K562 (cell line): ENCODE measurements at regions not wholly inside any gene's neighbourhood (a gene's known extent, or its start where the extent isn't known, plus 50 kb on each side); places are given as distances from the start of the nearest gene placed in this dataset.

Experiments
- CEBPB ChIP-seq: fragments of 450-650 bp; IDR thresholded peaks from 2 replicates; pipeline ENCODE4 v1.6.1; 2016; ENCODE audit warnings: missing genetic modification characterization, missing compliant biosample characterization
- CUX1 ChIP-seq: fragments of 200-800 bp; sonication (Bioruptor generic); IDR thresholded peaks from 2 replicates; pipeline ENCODE4 v1.6.1; 2016; ENCODE audit warnings: missing genetic modification characterization, missing compliant biosample characterization
- ETS1 ChIP-seq: conservative IDR thresholded peaks from 2 replicates; pipeline ENCODE4 v1.6.1; 2011; ENCODE audit warnings: low read depth, mild to moderate bottlenecking, low read length; ENCODE audit not compliant: control insufficient read depth
- ETV5 ChIP-seq: sonication (generic); formaldehyde crosslinking; IDR thresholded peaks from 2 replicates; pipeline ENCODE4 v1.4.0; 2020; ENCODE audit warnings: low read depth, mild to moderate bottlenecking, missing genetic modification reagents
- FUS ChIP-seq: fragments of 200-400 bp; formaldehyde crosslinking; optimal IDR thresholded peaks from 2 replicates; pipeline ENCODE3; 2017; ENCODE audit warnings: low read depth, low read length
- LCOR ChIP-seq: sonication (generic); formaldehyde crosslinking; IDR thresholded peaks from 2 replicates; pipeline ENCODE4 v1.8.0; 2022; ENCODE audit warnings: mild to moderate bottlenecking, missing genetic modification reagents
- MYNN ChIP-seq, 2 experiments: sonication (generic); formaldehyde crosslinking in 1 of 2; IDR thresholded peaks; 2 replicates each; pipeline versions ENCODE4 v1.5.0 to v1.6.1; 2016 to 2020; ENCODE audit warnings: antibody characterized with exemption in 1 of 2, missing genetic modification reagents in 1 of 2
- NR4A1 ChIP-seq, 2 experiments: fragments of 250-450 bp in 1 of 2; fragments of 450-650 bp in 1 of 2; sonication (Bioruptor Pico) in 1 of 2; IDR thresholded peaks; 2 replicates each; pipeline versions ENCODE4 v1.4.0 to v1.6.1; 2016 to 2020; ENCODE audit warnings: mild to moderate bottlenecking in 2 of 2, missing compliant biosample characterization in 1 of 2, missing genetic modification characterization in 1 of 2, moderate library complexity in 1 of 2
- PPARD ChIP-seq: fragments of 250-450 bp; sonication (Bioruptor Pico); IDR thresholded peaks from 2 replicates; pipeline ENCODE4 v1.8.0; 2022; ENCODE audit warnings: inconsistent platforms, mild to moderate bottlenecking, moderate library complexity
- SMAD3 ChIP-seq: fragments of 450-650 bp; formaldehyde crosslinking; conservative IDR thresholded peaks from 2 replicates; pipeline ENCODE4 v1.4.0; 2020; ENCODE audit warnings: mild to moderate bottlenecking
- SMAD4 ChIP-seq: fragments of 250-450 bp; sonication (Bioruptor Pico); conservative IDR thresholded peaks from 2 replicates; pipeline ENCODE4 v1.8.0; 2021; ENCODE audit warnings: inconsistent platforms, mild to moderate bottlenecking, moderate library complexity
- SRF ChIP-seq, 2 experiments: fragments of 250-450, 450-650 bp in 1 of 2; sonication (Bioruptor Pico) in 1 of 2; sonication (generic) in 1 of 2; formaldehyde crosslinking; IDR thresholded peaks; 2 replicates each; pipeline versions ENCODE4 v1.5.0 to v1.5.1; 2020 to 2022; ENCODE audit warnings: mild to moderate bottlenecking in 1 of 2, missing genetic modification reagents in 1 of 2
- ZBTB7A ChIP-seq: IDR thresholded peaks from 2 replicates; pipeline ENCODE4 v1.6.1; 2011; ENCODE audit warnings: low read depth, mild to moderate bottlenecking, low read length, moderate library complexity, borderline replicate concordance; ENCODE audit not compliant: control insufficient read depth
- ZFP1 ChIP-seq: fragments of 450-650 bp; formaldehyde crosslinking; IDR thresholded peaks from 2 replicates; pipeline ENCODE4 v1.4.0; 2020; ENCODE audit warnings: mild to moderate bottlenecking, mixed read lengths
- ZNF384 ChIP-seq: IDR thresholded peaks from 2 replicates; pipeline ENCODE4 v1.6.1; 2012; ENCODE audit warnings: low read depth, low read length, improper control_type of control experiment
- ZNF766 ChIP-seq: fragments of 200-800 bp; sonication (Bioruptor generic); conservative IDR thresholded peaks from 2 replicates; pipeline ENCODE4 v1.6.1; 2016; ENCODE audit warnings: missing genetic modification characterization, missing compliant biosample characterization
- TF ChIP-seq, protein P1 (sequence below), 3 experiments: fragments of 200-800 bp in 1 of 3; fragments of 250-450 bp in 1 of 3; fragments of 450-650 bp in 1 of 3; sonication (Bioruptor Pico) in 1 of 3; sonication (Bioruptor generic) in 1 of 3; formaldehyde crosslinking in 1 of 3; IDR thresholded peaks; 2 replicates each; pipeline versions ENCODE4 v1.6.1 to v1.8.0; 2016 to 2022; ENCODE audit warnings: mild to moderate bottlenecking in 2 of 3, missing genetic modification characterization in 2 of 3, missing compliant biosample characterization in 1 of 3, moderate library complexity in 1 of 3

GRCh38 chr5:74257645-74258313 is 382.7 kb downstream of the ENC1 start (continued):
- TF ChIP-seq, protein P1, sequence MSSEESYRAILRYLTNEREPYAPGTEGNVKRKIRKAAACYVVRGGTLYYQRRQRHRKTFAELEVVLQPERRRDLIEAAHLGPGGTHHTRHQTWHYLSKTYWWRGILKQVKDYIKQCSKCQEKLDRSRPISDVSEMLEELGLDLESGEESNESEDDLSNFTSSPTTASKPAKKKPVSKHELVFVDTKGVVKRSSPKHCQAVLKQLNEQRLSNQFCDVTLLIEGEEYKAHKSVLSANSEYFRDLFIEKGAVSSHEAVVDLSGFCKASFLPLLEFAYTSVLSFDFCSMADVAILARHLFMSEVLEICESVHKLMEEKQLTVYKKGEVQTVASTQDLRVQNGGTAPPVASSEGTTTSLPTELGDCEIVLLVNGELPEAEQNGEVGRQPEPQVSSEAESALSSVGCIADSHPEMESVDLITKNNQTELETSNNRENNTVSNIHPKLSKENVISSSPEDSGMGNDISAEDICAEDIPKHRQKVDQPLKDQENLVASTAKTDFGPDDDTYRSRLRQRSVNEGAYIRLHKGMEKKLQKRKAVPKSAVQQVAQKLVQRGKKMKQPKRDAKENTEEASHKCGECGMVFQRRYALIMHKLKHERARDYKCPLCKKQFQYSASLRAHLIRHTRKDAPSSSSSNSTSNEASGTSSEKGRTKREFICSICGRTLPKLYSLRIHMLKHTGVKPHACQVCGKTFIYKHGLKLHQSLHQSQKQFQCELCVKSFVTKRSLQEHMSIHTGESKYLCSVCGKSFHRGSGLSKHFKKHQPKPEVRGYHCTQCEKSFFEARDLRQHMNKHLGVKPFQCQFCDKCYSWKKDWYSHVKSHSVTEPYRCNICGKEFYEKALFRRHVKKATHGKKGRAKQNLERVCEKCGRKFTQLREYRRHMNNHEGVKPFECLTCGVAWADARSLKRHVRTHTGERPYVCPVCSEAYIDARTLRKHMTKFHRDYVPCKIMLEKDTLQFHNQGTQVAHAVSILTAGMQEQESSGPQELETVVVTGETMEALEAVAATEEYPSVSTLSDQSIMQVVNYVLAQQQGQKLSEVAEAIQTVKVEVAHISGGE (CRISPR knock-in tag; IDR thresholded peaks at IDR 0.05), result peak in 1 of 3 experiments; percentile 47; a peak in 1 of 6 replicates
- TF ChIP-seq ZNF766 (CRISPR knock-in tag) (peak; percentile 70; the same call in 1 of the 2 replicates), ZNF384 (no peak), LCOR (CRISPR knock-in tag) (peak; percentile 29; the same call in 1 of the 2 replicates), SMAD3 (CRISPR knock-in tag) (no peak), ZFP1 (no peak), NR4A1 (CRISPR knock-in tag; IDR thresholded peaks at IDR 0.05) (no peak), NR4A1 (tag; IDR thresholded peaks at IDR 0.05) (no peak), MYNN (IDR thresholded peaks at IDR 0.05) (no peak), MYNN (CRISPR knock-in tag; IDR thresholded peaks at IDR 0.05) (no peak), SMAD4 (CRISPR knock-in tag) (0 out of 2 replicates have a peak, but pooled peaks have one; percentile 41), PPARD (CRISPR knock-in tag) (no peak), CEBPB (peak; percentile 91), ZBTB7A (no peak), SRF (CRISPR knock-in tag; IDR thresholded peaks at IDR 0.05) (no peak), ETV5 (CRISPR knock-in tag) (peak; percentile 59; the same call in 1 of the 2 replicates), FUS (no peak), CUX1 (CRISPR knock-in tag) (no peak), ETS1 (no peak)
